ENCODE measurements at regions not wholly inside any gene's neighbourhood (a gene's known extent, or its start where the extent isn't known, plus 50 kb on each side); places are given as distances from the start of the nearest gene placed in this dataset.

DNA sequence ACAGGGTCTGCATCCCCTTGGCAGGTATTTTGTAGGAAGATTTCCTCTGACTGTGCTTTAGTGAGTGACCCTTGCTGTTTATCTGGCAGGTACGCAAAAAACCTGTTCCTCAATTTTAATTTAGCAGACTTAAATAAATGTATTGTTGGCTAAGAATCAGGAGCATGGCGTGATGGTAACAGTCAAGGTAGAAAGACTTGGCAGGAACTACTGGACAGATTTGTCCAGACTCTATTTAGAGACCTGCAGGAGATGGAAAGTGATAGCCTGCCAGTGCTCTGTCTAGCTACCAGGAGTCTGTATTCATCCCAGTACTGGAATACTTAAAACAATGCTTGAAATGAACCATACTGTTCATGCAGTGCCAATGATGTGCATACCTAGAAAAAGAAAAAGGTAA, 78.8 kb upstream of the MAST4 start:
- Histone ChIP-seq H3K27ac (ENCODE audit: low read depth in 1 of 2, low read length in 2 of 2) (no peak overlapping the region), H3K4me1 (ENCODE audit: control insufficient read depth in 4 of 4, insufficient read depth in 4 of 4, low read length in 3 of 4) (no peaks in the 10 kb centered on the region), H3K9ac (ENCODE audit: low read depth in 1 of 2, low read length in 2 of 2) (no peak overlapping the region), H3K36me3 (ENCODE audit: control insufficient read depth in 4 of 4, insufficient read depth in 3 of 4, low read depth in 1 of 4, low read length in 3 of 4) (no peaks in the 10 kb centered on the region), H3K9me3 (ENCODE audit: control insufficient read depth in 4 of 4, low read length in 3 of 4) (peaks cover 0 to 2% (median 0%) of the 10 kb centered on the region in 4 donors), H3K4me3 (ENCODE audit: low read depth in 1 of 3, low read length in 3 of 3) (no peak overlapping the region), H3K27me3 (ENCODE audit: control insufficient read depth in 4 of 4, insufficient read depth in 4 of 4, low read length in 3 of 4) (no peaks in the 10 kb centered on the region)
- WGBS: 85% methylated on average over 2 of the region's 2 CpGs
- DNase-seq (ENCODE audit: low spot score): no peak
- no peak for TF ChIP-seq JUND (IDR thresholded peaks at IDR 0.05)
- no peak for TF ChIP-seq RXRA (IDR thresholded peaks at IDR 0.05)

DNA sequence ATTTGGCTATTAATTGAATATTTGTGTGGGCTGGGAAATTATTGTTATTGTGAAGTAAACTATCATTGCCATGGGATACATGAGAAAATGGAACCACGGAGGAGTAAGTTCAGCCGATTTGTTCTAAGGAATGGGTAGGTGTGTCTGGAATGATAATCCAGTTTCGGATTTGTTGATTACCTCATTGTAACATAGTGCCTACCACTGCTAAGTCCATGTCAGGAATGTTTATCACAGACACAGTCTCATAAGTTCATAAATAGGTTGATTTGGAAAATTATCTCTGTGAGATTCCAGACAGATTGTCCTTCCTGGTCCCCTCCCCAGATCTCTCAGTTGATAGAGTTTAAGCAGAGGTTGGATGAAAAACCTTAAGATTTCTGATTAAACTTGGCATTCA, 78.1 kb upstream of the MAST4 start:
- no peak overlapping the region for H3K27ac ChIP-seq (ENCODE audit: low read depth in 1 of 2, low read length in 2 of 2)
- WGBS: 86% methylated on average over 3 of the region's 3 CpGs
- TF ChIP-seq, protein P1, sequence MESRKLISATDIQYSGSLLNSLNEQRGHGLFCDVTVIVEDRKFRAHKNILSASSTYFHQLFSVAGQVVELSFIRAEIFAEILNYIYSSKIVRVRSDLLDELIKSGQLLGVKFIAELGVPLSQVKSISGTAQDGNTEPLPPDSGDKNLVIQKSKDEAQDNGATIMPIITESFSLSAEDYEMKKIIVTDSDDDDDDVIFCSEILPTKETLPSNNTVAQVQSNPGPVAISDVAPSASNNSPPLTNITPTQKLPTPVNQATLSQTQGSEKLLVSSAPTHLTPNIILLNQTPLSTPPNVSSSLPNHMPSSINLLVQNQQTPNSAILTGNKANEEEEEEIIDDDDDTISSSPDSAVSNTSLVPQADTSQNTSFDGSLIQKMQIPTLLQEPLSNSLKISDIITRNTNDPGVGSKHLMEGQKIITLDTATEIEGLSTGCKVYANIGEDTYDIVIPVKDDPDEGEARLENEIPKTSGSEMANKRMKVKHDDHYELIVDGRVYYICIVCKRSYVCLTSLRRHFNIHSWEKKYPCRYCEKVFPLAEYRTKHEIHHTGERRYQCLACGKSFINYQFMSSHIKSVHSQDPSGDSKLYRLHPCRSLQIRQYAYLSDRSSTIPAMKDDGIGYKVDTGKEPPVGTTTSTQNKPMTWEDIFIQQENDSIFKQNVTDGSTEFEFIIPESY (IDR thresholded peaks at IDR 0.05): no peak
- TF ChIP-seq RXRA (IDR thresholded peaks at IDR 0.05) (no peak), HNF4A (conservative IDR thresholded peaks at IDR 0.05) (no peak), HNF4G (IDR thresholded peaks at IDR 0.05) (no peak), YY1 (IDR thresholded peaks at IDR 0.05) (no peak), TAF1 (conservative IDR thresholded peaks at IDR 0.05) (no peak), SP1 (IDR thresholded peaks at IDR 0.05) (no peak), GABPA (IDR thresholded peaks at IDR 0.05 in 1 of 2, conservative IDR thresholded peaks at IDR 0.05 in 1 of 2) (no peak), FOXA2 (IDR thresholded peaks at IDR 0.05) (no peak), JUND (IDR thresholded peaks at IDR 0.05) (no peak), EGR1 (IDR thresholded peaks at IDR 0.05; ENCODE audit: low read depth in 2 of 2) (no peak), NR2F2 (IDR thresholded peaks at IDR 0.05) (no peak), RAD21 (IDR thresholded peaks at IDR 0.05) (no peak)
- TF ChIP-seq, protein P2, sequence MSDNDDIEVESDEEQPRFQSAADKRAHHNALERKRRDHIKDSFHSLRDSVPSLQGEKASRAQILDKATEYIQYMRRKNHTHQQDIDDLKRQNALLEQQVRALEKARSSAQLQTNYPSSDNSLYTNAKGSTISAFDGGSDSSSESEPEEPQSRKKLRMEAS (IDR thresholded peaks at IDR 0.05): no peak
- TF ChIP-seq, protein P3, sequence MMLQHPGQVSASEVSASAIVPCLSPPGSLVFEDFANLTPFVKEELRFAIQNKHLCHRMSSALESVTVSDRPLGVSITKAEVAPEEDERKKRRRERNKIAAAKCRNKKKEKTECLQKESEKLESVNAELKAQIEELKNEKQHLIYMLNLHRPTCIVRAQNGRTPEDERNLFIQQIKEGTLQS (IDR thresholded peaks at IDR 0.05): no peak
- TF ChIP-seq, protein P4, sequence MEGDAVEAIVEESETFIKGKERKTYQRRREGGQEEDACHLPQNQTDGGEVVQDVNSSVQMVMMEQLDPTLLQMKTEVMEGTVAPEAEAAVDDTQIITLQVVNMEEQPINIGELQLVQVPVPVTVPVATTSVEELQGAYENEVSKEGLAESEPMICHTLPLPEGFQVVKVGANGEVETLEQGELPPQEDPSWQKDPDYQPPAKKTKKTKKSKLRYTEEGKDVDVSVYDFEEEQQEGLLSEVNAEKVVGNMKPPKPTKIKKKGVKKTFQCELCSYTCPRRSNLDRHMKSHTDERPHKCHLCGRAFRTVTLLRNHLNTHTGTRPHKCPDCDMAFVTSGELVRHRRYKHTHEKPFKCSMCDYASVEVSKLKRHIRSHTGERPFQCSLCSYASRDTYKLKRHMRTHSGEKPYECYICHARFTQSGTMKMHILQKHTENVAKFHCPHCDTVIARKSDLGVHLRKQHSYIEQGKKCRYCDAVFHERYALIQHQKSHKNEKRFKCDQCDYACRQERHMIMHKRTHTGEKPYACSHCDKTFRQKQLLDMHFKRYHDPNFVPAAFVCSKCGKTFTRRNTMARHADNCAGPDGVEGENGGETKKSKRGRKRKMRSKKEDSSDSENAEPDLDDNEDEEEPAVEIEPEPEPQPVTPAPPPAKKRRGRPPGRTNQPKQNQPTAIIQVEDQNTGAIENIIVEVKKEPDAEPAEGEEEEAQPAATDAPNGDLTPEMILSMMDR (IDR thresholded peaks at IDR 0.05; ENCODE audit: low read depth, low read length, missing input control): no peak

DNA sequence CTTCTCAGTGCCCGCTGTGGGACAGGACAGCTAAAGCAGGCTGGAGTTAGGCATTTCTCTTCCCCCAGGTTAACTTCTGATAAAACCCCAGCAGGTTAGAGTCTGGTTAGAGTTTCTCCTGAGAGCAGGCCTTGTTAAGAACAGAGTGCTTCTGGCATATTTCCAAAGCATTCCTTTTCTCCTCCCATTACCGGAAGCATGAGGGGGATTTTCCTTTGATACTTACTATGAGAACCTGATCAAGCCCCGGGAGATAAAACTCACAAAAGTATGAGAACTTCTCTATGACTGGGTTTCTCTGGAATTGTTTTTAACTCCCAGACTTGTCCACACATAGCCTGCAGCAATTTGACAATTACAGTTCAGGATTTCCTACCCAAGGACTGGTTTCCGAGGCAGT, 77.4 kb upstream of the MAST4 start:
- Histone ChIP-seq H3K4me3 (ENCODE audit: low read depth in 1 of 3, low read length in 3 of 3) (no peak overlapping the region), H3K27me3 (ENCODE audit: control insufficient read depth in 4 of 4, insufficient read depth in 4 of 4, low read length in 3 of 4) (no peaks in the 10 kb centered on the region)
- TF ChIP-seq, protein P3 (IDR thresholded peaks at IDR 0.05): no peak
- TF ChIP-seq GABPA (IDR thresholded peaks at IDR 0.05 in 1 of 2, conservative IDR thresholded peaks at IDR 0.05 in 1 of 2) (no peak), HNF4G (IDR thresholded peaks at IDR 0.05) (no peak), FOXA1 (IDR thresholded peaks at IDR 0.05) (no peak), HNF4A (conservative IDR thresholded peaks at IDR 0.05) (no peak), FOXA2 (IDR thresholded peaks at IDR 0.05) (no peak), RXRA (IDR thresholded peaks at IDR 0.05) (no peak), TAF1 (conservative IDR thresholded peaks at IDR 0.05) (no peak), YY1 (IDR thresholded peaks at IDR 0.05) (no peak), JUND (IDR thresholded peaks at IDR 0.05) (no peak), EGR1 (IDR thresholded peaks at IDR 0.05; ENCODE audit: low read depth in 2 of 2) (no peak), NR2F2 (IDR thresholded peaks at IDR 0.05) (no peak), SP1 (IDR thresholded peaks at IDR 0.05) (no peak)
- TF ChIP-seq, protein P4 (IDR thresholded peaks at IDR 0.05; ENCODE audit: low read depth, low read length, missing input control): no peak
- TF ChIP-seq, protein P1 (IDR thresholded peaks at IDR 0.05): no peak
- TF ChIP-seq, protein P2 (IDR thresholded peaks at IDR 0.05): no peak

More for the DNA sequence above, 78.1 kb upstream of the MAST4 start:
- Histone ChIP-seq H3K9ac (ENCODE audit: low read depth in 1 of 2, low read length in 2 of 2) (no peak overlapping the region), H3K27me3 (ENCODE audit: control insufficient read depth in 4 of 4, insufficient read depth in 4 of 4, low read length in 3 of 4) (no peaks in the 10 kb centered on the region), H3K9me3 (ENCODE audit: control insufficient read depth in 4 of 4, low read length in 3 of 4) (peaks cover 0 to 2% (median 0%) of the 10 kb centered on the region in 4 donors), H3K4me3 (ENCODE audit: low read depth in 1 of 3, low read length in 3 of 3) (no peak overlapping the region), H3K4me1 (ENCODE audit: control insufficient read depth in 4 of 4, insufficient read depth in 4 of 4, low read length in 3 of 4) (no peaks in the 10 kb centered on the region), H3K36me3 (ENCODE audit: control insufficient read depth in 4 of 4, insufficient read depth in 3 of 4, low read depth in 1 of 4, low read length in 3 of 4) (no peaks in the 10 kb centered on the region)
- DNase-seq (ENCODE audit: low spot score): no peak

More for the DNA sequence above, 77.4 kb upstream of the MAST4 start:
- H3K9ac ChIP-seq (ENCODE audit: low read depth in 1 of 2, low read length in 2 of 2): no peak overlapping the region
- 86% methylated on average over 4 of the region's 4 CpGs for WGBS
- H3K27ac ChIP-seq (ENCODE audit: low read depth in 1 of 2, low read length in 2 of 2): no peak overlapping the region
- DNase-seq (ENCODE audit: low spot score): no peak
- H3K4me1 ChIP-seq (ENCODE audit: control insufficient read depth in 4 of 4, insufficient read depth in 4 of 4, low read length in 3 of 4): no peaks in the 10 kb centered on the region
- H3K36me3 ChIP-seq (ENCODE audit: control insufficient read depth in 4 of 4, insufficient read depth in 3 of 4, low read depth in 1 of 4, low read length in 3 of 4): no peaks in the 10 kb centered on the region
- H3K9me3 ChIP-seq (ENCODE audit: control insufficient read depth in 4 of 4, low read length in 3 of 4): peaks cover 0 to 2% (median 0%) of the 10 kb centered on the region in 4 donors

Data from liver (tissue), 8 donors.